Peyer's patch (tissue), 4 donors: ENCODE measurements at regions not wholly inside any gene's neighbourhood (a gene's known extent, or its start where the extent isn't known, plus 50 kb on each side); places are given as distances from the start of the nearest gene placed in this dataset.

Experiments
- DNase-seq, 3 donors: peaks; one replicate each; pipeline ENCODE4 v3.0.0-alpha.2; 2017 to 2019
- H3K27ac ChIP-seq, 4 donors: fragments of 200-600 bp; sonication (generic); one replicate each; pipeline ENCODE4 v1.5.1; 2016 to 2019
- H3K27me3 ChIP-seq, 2 donors: fragments of 200-600 bp; sonication (generic); one replicate each; pipeline ENCODE4 v1.5.1; 2019
- H3K36me3 ChIP-seq, 3 donors: fragments of 200-600 bp; sonication (generic); one replicate each; pipeline ENCODE4 v1.5.1; 2016 to 2019
- H3K4me1 ChIP-seq, 4 donors: fragments of 200-600 bp; sonication (generic); one replicate each; pipeline ENCODE4 v1.5.1; 2016 to 2019
- H3K4me3 ChIP-seq, 4 donors: fragments of 200-600 bp; sonication (generic); 1 replicate in 3 of 4; 2 replicates in 1 of 4; pipeline ENCODE4 v1.5.1; 2016 to 2019; ENCODE audit warnings: mild to moderate bottlenecking in 1 of 4
- H3K9me3 ChIP-seq, 4 donors: fragments of 200-600 bp; sonication (generic); one replicate each; pipeline ENCODE4 v1.5.1; 2016 to 2019; ENCODE audit warnings: mild to moderate bottlenecking in 1 of 4
- CTCF ChIP-seq, 6 experiments: fragments of 450-650 bp in 4 of 6; fragments of 200-600 bp in 2 of 6; sonication (generic) in 1 of 6; IDR thresholded peaks; one replicate each; pipeline ENCODE4 v1.5.1; 2017 to 2019; ENCODE audit warnings: antibody characterized with exemption in 6 of 6, mild to moderate bottlenecking in 3 of 6, moderate library complexity in 1 of 6
- POLR2A ChIP-seq, 2 donors: fragments of 450-650 bp; IDR thresholded peaks; one replicate each; pipeline ENCODE4 v1.5.1; 2017; ENCODE audit warnings: antibody characterized with exemption in 2 of 2, mild to moderate bottlenecking in 2 of 2, moderate library complexity in 2 of 2

GRCh38 chrX:12011075-12011474 is 127.2 kb upstream of the FRMPD4 start:
- Histone ChIP-seq H3K4me1 (no peaks in the 10 kb centered on the region), H3K36me3 (no peaks in the 10 kb centered on the region)
- TF ChIP-seq CTCF (IDR thresholded peaks at IDR 0.05) = no peak
- no peak for TF ChIP-seq POLR2A (IDR thresholded peaks at IDR 0.05)

GRCh38 chrX:12013211-12013618 is 125.1 kb upstream of the FRMPD4 start:
- TF ChIP-seq POLR2A (IDR thresholded peaks at IDR 0.05) = no peak
- no peak for TF ChIP-seq CTCF (IDR thresholded peaks at IDR 0.05)

More at GRCh38 chrX:12011075-12011474, 127.2 kb upstream of the FRMPD4 start:
- Histone ChIP-seq H3K9me3 (no peaks in the 10 kb centered on the region), H3K27ac (no peak overlapping the region), H3K27me3 (no peaks in the 10 kb centered on the region), H3K4me3 (no peak overlapping the region)
- DNase-seq = no peak

GRCh38 chrX:12021698-12022097 is 116.6 kb upstream of the FRMPD4 start:
- no peak overlapping the region for H3K27ac ChIP-seq
- DNase-seq = no peak
- H3K36me3 ChIP-seq = no peaks in the 10 kb centered on the region
- TF ChIP-seq CTCF (IDR thresholded peaks at IDR 0.05) (no peak), POLR2A (IDR thresholded peaks at IDR 0.05) (no peak)
- H3K4me3 ChIP-seq = no peak overlapping the region
- no peaks in the 10 kb centered on the region for H3K4me1 ChIP-seq
- no peaks in the 10 kb centered on the region for H3K27me3 ChIP-seq
- no peaks in the 10 kb centered on the region for H3K9me3 ChIP-seq

More at GRCh38 chrX:12013211-12013618, 125.1 kb upstream of the FRMPD4 start:
- Histone ChIP-seq H3K27ac (no peak overlapping the region), H3K9me3 (no peaks in the 10 kb centered on the region), H3K4me3 (no peak overlapping the region), H3K4me1 (no peaks in the 10 kb centered on the region), H3K36me3 (no peaks in the 10 kb centered on the region), H3K27me3 (no peaks in the 10 kb centered on the region)
- no peak for DNase-seq

GRCh38 chrX:12026481-12026880 is 111.8 kb upstream of the FRMPD4 start:
- TF ChIP-seq CTCF (IDR thresholded peaks at IDR 0.05) (no peak), POLR2A (IDR thresholded peaks at IDR 0.05) (no peak)
- DNase-seq = no peak
- no peak overlapping the region for H3K27ac ChIP-seq
- no peaks in the 10 kb centered on the region for H3K27me3 ChIP-seq
- no peaks in the 10 kb centered on the region for H3K9me3 ChIP-seq
- no peak overlapping the region for H3K4me3 ChIP-seq
- no peaks in the 10 kb centered on the region for H3K36me3 ChIP-seq
- H3K4me1 ChIP-seq = no peaks in the 10 kb centered on the region

- TF ChIP-seq POLR2A (IDR thresholded peaks at IDR 0.05) = no peak
- TF ChIP-seq CTCF (IDR thresholded peaks at IDR 0.05) = no peak
- Histone ChIP-seq H3K4me3 (no peak overlapping the region), H3K4me1 (no peaks in the 10 kb centered on the region)
Observed at GRCh38 chrX:12032082-12032481, 106.2 kb upstream of the FRMPD4 start.

DNA sequence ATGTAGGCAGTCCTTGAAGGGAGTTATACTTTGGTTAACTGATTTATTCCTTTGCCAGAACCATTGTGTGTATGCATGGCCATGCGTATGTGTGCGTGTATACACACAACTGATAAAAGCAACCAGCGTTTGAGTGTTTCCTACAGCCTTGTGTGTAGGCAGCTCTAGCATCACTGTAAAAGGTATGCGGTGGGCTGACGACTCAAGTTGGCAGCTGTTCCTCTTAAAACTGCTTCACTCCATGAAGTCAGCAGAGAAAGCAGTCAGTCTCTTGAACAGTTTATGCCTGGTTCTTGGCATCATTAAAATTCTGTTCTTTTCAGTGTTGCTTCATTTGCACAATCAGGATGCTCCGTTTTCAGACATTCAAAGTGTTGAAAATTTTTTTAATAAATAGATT is 103.5 kb upstream of the FRMPD4 start:
- DNase-seq = no peak

More at GRCh38 chrX:12032082-12032481, 106.2 kb upstream of the FRMPD4 start:
- DNase-seq = no peak
- H3K9me3 ChIP-seq = no peaks in the 10 kb centered on the region
- H3K27me3 ChIP-seq = no peaks in the 10 kb centered on the region
- H3K36me3 ChIP-seq = no peaks in the 10 kb centered on the region
- H3K27ac ChIP-seq = no peak overlapping the region

More for the DNA sequence above, 103.5 kb upstream of the FRMPD4 start:
- H3K27me3 ChIP-seq = no peaks in the 10 kb centered on the region
- H3K4me1 ChIP-seq = no peaks in the 10 kb centered on the region
- no peak overlapping the region for H3K4me3 ChIP-seq
- no peaks in the 10 kb centered on the region for H3K9me3 ChIP-seq
- no peaks in the 10 kb centered on the region for H3K36me3 ChIP-seq
- TF ChIP-seq POLR2A (IDR thresholded peaks at IDR 0.05) = no peak
- no peak for TF ChIP-seq CTCF (IDR thresholded peaks at IDR 0.05)
- H3K27ac ChIP-seq = no peak overlapping the region
